Omental fat pad (tissue), 3 donors: ENCODE measurements at regions not wholly inside any gene's neighbourhood (a gene's known extent, or its start where the extent isn't known, plus 50 kb on each side); places are given as distances from the start of the nearest gene placed in this dataset.
A peak's percentile ranks its signal among the peaks of the same experiment; 100 is the strongest.

Source experiments
- ATAC-seq: fragments of 150-250 bp; one replicate; pipeline ENCODE4 v1.9.1; 2016; ENCODE audit warnings: mild to moderate bottlenecking, moderate library complexity; ENCODE audit not compliant: low FRiP score
- DNase-seq: peaks from one replicate; pipeline ENCODE4 v3.0.0-alpha.2; 2019; ENCODE audit warnings: low spot score
- TF ChIP-seq, protein P1 (sequence below), 3 donors: fragments of 450-650 bp; IDR thresholded peaks; one replicate each; pipeline ENCODE4 v1.5.1; 2016 to 2017; ENCODE audit warnings: antibody characterized with exemption in 3 of 3, mild to moderate bottlenecking in 3 of 3, moderate library complexity in 2 of 3

DNA sequence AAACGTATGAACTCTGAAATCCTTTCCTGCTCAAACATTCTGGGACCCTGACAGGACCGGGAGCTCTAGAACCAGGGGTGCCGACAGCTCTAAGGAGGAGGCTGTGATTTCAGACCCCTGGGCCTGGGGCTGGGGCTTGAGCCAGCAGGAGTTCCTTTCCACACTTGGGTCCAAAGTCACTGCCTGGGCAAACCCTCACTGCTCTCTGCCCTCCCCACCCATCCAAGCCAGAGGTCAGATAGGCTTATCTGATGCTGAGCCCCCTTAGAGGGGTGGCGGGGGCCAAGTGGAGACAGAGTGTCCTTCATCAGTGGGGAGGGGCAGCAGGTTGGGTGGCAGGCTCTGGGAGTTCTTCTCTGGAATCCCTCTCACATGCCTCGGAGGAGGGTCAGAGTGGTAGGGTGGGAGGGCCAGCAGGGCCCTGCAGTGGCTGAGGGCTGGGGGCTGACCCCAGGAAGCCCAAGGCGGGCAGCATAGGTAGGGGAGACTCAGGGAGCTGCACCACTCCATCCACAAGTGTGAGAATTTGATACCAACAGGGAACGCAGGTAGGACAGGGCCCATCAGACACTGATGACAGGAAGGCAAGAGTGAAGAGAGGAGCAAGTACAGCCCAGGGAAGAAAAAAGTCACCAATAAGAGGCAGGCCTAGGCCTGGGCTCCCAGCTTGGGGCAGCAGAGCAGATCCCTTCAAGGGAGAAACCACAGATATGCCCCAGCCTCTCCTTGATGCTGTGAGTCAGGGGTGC is 121.0 kb downstream of the MRPL14 start:
- TF ChIP-seq, protein P1, sequence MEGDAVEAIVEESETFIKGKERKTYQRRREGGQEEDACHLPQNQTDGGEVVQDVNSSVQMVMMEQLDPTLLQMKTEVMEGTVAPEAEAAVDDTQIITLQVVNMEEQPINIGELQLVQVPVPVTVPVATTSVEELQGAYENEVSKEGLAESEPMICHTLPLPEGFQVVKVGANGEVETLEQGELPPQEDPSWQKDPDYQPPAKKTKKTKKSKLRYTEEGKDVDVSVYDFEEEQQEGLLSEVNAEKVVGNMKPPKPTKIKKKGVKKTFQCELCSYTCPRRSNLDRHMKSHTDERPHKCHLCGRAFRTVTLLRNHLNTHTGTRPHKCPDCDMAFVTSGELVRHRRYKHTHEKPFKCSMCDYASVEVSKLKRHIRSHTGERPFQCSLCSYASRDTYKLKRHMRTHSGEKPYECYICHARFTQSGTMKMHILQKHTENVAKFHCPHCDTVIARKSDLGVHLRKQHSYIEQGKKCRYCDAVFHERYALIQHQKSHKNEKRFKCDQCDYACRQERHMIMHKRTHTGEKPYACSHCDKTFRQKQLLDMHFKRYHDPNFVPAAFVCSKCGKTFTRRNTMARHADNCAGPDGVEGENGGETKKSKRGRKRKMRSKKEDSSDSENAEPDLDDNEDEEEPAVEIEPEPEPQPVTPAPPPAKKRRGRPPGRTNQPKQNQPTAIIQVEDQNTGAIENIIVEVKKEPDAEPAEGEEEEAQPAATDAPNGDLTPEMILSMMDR (IDR thresholded peaks at IDR 0.05), result no peak
- ATAC-seq (no peak), DNase-seq (no peak)

GRCh38 chr6:44005507-44005903 is 121.7 kb downstream of the MRPL14 start:
- no peak for DNase-seq
- ATAC-seq, result no peak
- TF ChIP-seq, protein P1 (IDR thresholded peaks at IDR 0.05), result no peak

DNA sequence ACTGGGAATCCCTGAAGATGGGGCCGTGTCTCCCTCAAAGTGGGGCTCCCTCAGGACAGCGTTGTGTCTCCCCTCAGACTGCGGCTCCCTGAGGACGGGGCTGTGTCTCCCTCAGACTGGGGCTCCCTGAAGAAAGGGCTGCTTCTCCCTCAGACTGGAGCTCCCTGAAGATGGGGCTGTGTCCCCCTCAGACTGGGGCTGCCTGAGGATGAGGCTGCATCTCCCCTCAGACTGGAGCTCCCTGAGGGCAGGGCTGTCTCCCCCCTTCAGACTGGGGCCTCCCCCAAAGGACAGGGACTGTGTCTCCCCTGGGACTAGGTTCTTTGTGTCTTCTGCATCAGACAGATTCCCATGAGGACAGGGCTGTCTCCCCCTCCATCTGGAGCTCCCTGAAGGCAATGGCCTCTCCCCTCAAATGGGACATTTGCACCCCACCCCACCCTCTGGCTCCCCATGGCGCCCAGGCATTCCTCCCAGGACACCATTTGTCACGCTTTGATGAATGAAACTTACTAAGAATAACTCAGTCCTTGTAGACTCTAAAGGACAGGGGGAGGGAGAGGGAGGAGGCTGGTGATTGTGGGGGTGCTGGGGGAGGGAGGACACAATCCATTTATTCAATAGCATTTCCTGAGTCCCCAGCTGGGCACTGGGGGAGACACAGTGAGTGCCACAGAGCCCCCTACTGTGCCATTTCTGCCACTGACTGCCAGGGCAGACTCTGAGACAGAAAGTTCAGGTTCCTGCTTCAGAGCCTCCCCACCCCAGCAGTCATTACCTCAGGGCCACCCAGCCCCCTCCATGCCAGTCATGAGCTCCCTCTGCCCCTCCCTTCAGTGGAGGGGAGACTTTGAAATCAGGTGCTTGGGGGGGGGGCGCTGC is 122.4 kb downstream of the MRPL14 start:
- no peak for ATAC-seq

DNA sequence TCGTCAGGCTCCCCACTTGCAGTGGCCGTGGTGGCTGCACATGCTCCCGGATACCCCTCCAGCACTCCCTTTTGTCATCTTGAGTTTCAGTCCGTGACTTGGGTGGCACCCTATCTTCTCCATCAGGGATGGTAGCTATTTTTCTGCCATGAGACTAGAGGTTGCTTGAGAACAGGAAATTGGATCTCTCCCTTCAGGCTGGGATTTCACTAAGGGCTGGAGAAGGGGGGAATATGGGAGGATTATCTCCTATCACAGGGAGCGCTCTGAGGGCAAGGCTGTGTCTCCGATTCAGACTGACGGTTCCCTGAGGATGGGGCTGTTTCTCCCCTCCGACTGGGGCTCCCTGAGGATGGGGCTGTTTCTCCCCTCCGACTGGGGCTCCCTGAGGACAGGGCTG is 123.1 kb downstream of the MRPL14 start:
- ATAC-seq, result no peak
- TF ChIP-seq, protein P1 (IDR thresholded peaks at IDR 0.05), result no peak
- no peak for DNase-seq

More for the DNA sequence above, 122.4 kb downstream of the MRPL14 start:
- DNase-seq, result no peak
- TF ChIP-seq, protein P1 (IDR thresholded peaks at IDR 0.05), result no peak

GRCh38 chr6:44003345-44004061 is 123.7 kb downstream of the MRPL14 start:
- ATAC-seq (no peak), DNase-seq (no peak)
- TF ChIP-seq, protein P1 (IDR thresholded peaks at IDR 0.05), result no peak

DNA sequence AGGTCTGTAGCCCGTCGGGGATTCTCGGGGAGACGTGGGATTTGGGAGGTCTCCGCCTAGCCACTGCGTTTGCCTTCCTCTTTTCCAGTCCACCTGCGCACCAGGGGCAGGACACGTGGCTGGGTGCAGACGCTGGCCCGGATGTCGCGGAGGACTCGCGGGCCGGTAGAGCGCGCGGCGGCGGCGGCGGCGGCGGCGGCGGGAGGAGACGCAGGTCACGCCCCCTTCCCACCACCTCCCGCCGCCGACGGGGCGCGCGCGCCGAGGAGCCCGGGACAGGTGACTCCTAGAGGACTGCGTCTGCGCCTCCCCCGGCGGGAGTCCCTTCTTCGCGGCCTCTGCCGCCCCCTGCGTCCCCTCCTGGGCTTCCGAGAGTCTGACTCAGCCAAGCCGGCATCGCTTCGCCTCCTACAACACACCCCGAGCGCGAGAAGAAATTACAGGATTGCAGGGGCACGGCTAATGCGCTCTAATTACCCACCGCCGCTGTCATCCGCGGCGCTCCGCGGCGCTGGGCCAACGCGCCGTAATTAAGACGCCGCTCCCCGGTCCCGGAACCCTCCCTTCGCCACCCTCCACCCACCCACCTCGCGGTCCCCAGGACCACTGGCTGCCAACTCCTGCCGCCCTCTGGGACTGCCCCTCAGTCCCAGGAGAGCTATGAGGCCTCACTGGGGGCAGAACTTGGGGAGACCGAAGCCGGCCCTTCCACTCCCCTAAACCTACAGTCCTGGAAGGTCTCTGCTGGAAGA is 124.5 kb downstream of the MRPL14 start:
- ATAC-seq, result peak; percentile 86
- DNase-seq, result no peak
- TF ChIP-seq, protein P1 (IDR thresholded peaks at IDR 0.05), result no peak
